ENCODE measurements at regions not wholly inside any gene's neighbourhood (a gene's known extent, or its start where the extent isn't known, plus 50 kb on each side); places are given as distances from the start of the nearest gene placed in this dataset.
"Not testable (repeated sequence)": the region's sequence is repeated elsewhere in the genome, so short reads cannot be mapped to it uniquely, and the experiment has no call there.

DNA sequence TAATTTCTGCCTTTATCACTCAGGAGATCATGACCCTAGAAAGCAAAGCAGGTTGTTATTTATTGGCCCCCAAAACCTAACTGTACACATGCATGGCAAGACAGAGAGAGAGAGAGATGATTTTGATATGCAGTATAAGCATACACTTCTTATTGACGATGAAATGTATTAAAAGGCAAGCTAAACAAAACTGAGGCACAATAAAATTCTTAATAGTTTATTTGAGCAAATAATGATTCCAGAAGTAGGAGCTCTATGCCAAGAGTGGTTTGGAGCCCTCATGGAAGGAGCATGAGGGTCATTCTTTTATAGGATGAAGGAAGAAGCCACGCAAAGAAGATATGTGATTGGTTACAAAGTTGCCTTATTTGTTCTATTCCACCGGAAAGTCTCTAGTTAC is 616.0 kb downstream of the FBXO15 start:
- DNase-seq (ENCODE audit: low read depth, low spot score), result no peak
- POLR2A ChIA-PET, result no interaction called here
- no peak for TF ChIP-seq CTCF (IDR thresholded peaks at IDR 0.05; ENCODE audit: low read depth, low read length)
- CTCF ChIA-PET, result no interaction called here
- Histone ChIP-seq H3K4me3 (ENCODE audit: low read depth, low read length) (no peak overlapping the region), H3K9me3 (ENCODE audit: control insufficient read depth, insufficient read depth, low read length) (no peaks in the 10 kb centered on the region; the same call in 1 of the 2 replicates), H3K27me3 (ENCODE audit: control insufficient read depth, insufficient read depth, low read length) (no peaks in the 10 kb centered on the region), H3K27ac (ENCODE audit: low read depth, low read length) (no peak overlapping the region)

GRCh38 chr18:73528066-73528465 is 619.6 kb downstream of the FBXO15 start:
- no peak for TF ChIP-seq CTCF (IDR thresholded peaks at IDR 0.05; ENCODE audit: low read depth, low read length)
- POLR2A ChIA-PET, result no interaction called here
- no peaks in the 10 kb centered on the region for H3K27me3 ChIP-seq (ENCODE audit: control insufficient read depth, insufficient read depth, low read length)

DNA sequence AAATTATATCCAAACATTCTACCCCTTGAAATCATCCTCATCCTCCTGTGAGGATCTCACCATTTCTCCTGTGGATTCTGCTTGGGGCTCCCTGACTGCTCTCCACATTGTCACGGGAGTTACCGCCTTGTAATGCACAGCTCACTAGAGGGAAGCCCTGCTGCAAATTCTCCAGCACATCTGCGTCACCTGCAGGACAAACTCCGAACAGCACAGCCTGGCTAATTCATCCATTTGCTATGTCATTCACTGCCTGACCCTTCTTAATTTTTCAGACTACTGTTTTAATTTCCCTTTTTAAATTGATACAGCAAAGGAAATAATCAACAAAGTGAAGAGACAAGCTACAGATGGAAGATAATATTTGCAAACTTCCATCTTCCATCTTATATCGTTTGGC is 627.4 kb downstream of the FBXO15 start:
- DNase-seq (ENCODE audit: low read depth, low spot score), result no peak
- POLR2A ChIA-PET, result no interaction called here
- H3K27ac ChIP-seq (ENCODE audit: low read depth, low read length), result no peak overlapping the region
- H3K27me3 ChIP-seq (ENCODE audit: control insufficient read depth, insufficient read depth, low read length), result no peaks in the 10 kb centered on the region
- H3K9me3 ChIP-seq (ENCODE audit: control insufficient read depth, insufficient read depth, low read length), result no peaks in the 10 kb centered on the region
- no peak overlapping the region for H3K4me3 ChIP-seq (ENCODE audit: low read depth, low read length)
- peak; percentile 23; the same call in 1 of the 2 replicates for TF ChIP-seq CTCF (IDR thresholded peaks at IDR 0.05; ENCODE audit: low read depth, low read length)
- CTCF ChIA-PET, result no interaction called here

More at GRCh38 chr18:73528066-73528465, 619.6 kb downstream of the FBXO15 start:
- Histone ChIP-seq H3K27ac (ENCODE audit: low read depth, low read length) (no peak overlapping the region), H3K9me3 (ENCODE audit: control insufficient read depth, insufficient read depth, low read length) (no peaks in the 10 kb centered on the region), H3K4me3 (ENCODE audit: low read depth, low read length) (no peak overlapping the region)
- DNase-seq (ENCODE audit: low read depth, low spot score), result no peak
- CTCF ChIA-PET, result no interaction called here

DNA sequence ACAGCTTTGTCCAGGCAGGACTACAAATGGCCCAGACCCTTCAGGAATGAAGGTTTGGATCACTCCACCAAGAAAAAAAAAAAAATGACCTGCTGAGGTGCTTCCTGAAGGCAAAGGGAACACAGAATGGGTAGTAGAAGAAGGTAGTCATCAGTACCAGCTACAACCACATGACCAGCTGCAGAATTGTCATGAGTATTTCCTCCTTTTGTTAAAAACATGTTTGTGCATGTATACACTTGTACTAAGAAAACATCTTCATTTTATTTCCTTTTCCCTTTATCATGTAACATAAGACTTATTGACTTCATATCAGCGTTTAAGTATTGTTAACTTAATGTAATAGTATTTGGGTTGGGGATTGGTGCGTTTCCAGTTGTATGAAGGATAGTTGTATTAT is 631.6 kb downstream of the FBXO15 start:
- H3K9me3 ChIP-seq (ENCODE audit: control insufficient read depth, insufficient read depth, low read length); DNase-seq (ENCODE audit: low read depth, low spot score); H3K27me3 ChIP-seq (ENCODE audit: control insufficient read depth, insufficient read depth, low read length); CTCF ChIA-PET; H3K4me3 ChIP-seq (ENCODE audit: low read depth, low read length); POLR2A ChIA-PET; H3K27ac ChIP-seq (ENCODE audit: low read depth, low read length): not testable (repeated sequence)

DNA sequence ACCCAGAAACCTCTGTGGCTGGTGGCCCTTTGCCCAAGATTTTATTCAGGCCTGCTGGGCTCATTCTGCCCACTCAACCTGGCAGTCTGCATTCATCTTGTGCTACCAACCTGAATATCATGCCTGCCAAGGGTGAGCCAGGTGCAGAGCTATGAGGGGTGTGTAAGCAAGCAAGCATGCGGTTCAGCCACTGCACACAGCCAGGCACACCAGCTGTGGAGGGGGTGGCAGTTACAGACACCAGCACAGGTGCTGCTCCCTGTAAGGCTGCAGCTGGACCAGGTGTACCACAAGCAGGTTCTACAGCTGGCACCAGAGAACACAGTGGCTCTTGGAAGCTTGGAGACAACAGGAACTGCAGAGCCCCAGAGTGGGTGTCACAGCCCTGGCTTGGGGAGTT is 633.2 kb downstream of the FBXO15 start:
- H3K27ac ChIP-seq (ENCODE audit: low read depth, low read length), result no peak overlapping the region
- TF ChIP-seq CTCF (IDR thresholded peaks at IDR 0.05; ENCODE audit: low read depth, low read length), result no peak
- H3K27me3 ChIP-seq (ENCODE audit: control insufficient read depth, insufficient read depth, low read length), result no peaks in the 10 kb centered on the region
- ChIA-PET CTCF (no interaction called here), POLR2A (interaction anchor here (0.6 kb wide), 1 partner anchor 316 kb away, joined by 3 read pairs; no protein-coding TSS in a partner anchor)
- DNase-seq (ENCODE audit: low read depth, low spot score), result no peak
- H3K4me3 ChIP-seq (ENCODE audit: low read depth, low read length), result no peak overlapping the region
- 0 out of 2 replicates have a peak, but pooled peaks cover 3% of the 10 kb centered on the region for H3K9me3 ChIP-seq (ENCODE audit: control insufficient read depth, insufficient read depth, low read length)
